Suprapubic skin (tissue), 4 donors: ENCODE measurements at regions not wholly inside any gene's neighbourhood (a gene's known extent, or its start where the extent isn't known, plus 50 kb on each side); places are given as distances from the start of the nearest gene placed in this dataset.

ENCODE experiments used
- CTCF ChIP-seq, 2 donors: fragments of 200-600 bp in 1 of 2; fragments of 450-650 bp in 1 of 2; sonication (generic) in 1 of 2; IDR thresholded peaks; one replicate each; pipeline ENCODE4 v1.5.1; 2016 to 2019; ENCODE audit warnings: antibody characterized with exemption in 2 of 2, mild to moderate bottlenecking in 1 of 2, moderate library complexity in 1 of 2
- EP300 ChIP-seq: sonication (generic); formaldehyde crosslinking; IDR thresholded peaks from one replicate; pipeline ENCODE4 v1.6.1; 2017; ENCODE audit warnings: antibody characterized with exemption
- POLR2A ChIP-seq, 2 donors: fragments of 450-650 bp; IDR thresholded peaks; one replicate each; pipeline ENCODE4 v1.6.1; 2017; ENCODE audit warnings: antibody characterized with exemption in 2 of 2, mild to moderate bottlenecking in 2 of 2, moderate library complexity in 2 of 2
- POLR2AphosphoS5 ChIP-seq, 3 donors: sonication (generic); formaldehyde crosslinking; IDR thresholded peaks; one replicate each; pipeline ENCODE4 v1.6.1; 2017; ENCODE audit warnings: antibody characterized with exemption in 3 of 3

DNA sequence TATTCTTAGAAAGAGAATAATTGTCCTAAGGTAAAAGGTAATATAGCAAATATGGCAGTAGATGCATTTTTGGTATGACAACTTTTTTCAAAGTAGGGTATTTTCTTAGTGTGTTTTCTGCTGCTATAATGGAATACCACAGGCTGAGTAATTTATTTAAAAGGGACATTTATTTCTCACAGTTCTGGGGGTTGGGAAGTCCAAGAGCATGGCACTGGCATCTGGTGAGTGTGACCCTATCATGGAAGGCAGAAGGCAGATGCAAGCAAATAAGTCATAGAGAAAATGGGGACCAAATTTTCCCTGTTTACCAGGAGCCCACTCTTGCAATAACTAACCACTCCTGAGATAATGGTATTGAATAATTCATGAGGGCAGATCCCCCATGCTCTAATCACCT, 922.5 kb upstream of the MAN1A1 start:
- TF ChIP-seq CTCF (IDR thresholded peaks at IDR 0.05) (no peak), POLR2AphosphoS5 (IDR thresholded peaks at IDR 0.05) (no peak), POLR2A (IDR thresholded peaks at IDR 0.05) (no peak), EP300 (no peak)
